GM18519 (cell line): ENCODE measurements at regions not wholly inside any gene's neighbourhood (a gene's known extent, or its start where the extent isn't known, plus 50 kb on each side); places are given as distances from the start of the nearest gene placed in this dataset.
"Not testable (repeated sequence)": the region's sequence is repeated elsewhere in the genome, so short reads cannot be mapped to it uniquely, and the experiment has no call there.

ENCODE experiments used
- ATAC-seq: cut with Tn5 transposase; IDR thresholded peaks from one replicate; pipeline ENCODE4 v1.9.1; 2021; ENCODE audit warnings: mild to moderate bottlenecking, moderate library complexity; ENCODE audit not compliant: unreplicated experiment, low FRiP score

GRCh38 chr3:71944482-71945065 is 159.6 kb upstream of the PROK2 start:
- no peak for ATAC-seq

DNA sequence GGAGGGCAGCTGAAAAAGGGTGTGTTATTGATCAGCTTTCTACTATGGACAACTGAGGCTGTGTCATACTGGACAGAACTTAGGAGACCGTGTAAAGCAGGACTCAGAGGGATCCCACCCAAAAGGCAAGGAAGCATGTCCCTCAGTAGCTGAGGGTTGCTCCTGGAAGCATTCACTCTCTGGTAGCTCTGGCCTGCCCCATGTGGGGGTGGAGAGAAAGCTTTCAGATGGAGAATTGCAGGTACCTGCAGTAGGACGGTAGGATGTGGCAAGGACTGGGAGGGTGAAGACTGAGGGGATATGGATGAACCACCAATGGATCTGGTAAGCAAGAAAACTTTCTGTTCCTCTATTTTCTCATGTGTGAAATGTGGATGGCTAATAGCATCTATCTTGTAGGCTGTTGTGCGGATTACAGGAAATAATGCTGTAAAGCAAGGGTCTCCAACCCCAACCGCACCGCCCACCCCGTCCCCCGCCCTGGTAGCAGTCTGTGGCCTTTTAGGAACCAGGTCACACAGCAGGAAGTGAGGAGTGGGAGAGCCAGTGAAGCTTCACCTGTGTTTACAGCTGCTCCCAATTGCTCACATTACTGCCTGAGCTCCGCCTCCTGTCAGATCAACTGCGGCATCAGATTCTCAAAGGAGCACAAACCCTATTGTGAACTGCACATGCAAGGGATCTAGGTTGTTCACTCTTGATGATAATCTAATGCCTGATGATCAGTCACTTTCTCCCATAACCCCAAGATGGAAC is 157.7 kb upstream of the PROK2 start:
- ATAC-seq: no peak

GRCh38 chr3:71940486-71940885 is 155.5 kb upstream of the PROK2 start:
- ATAC-seq: no peak

DNA sequence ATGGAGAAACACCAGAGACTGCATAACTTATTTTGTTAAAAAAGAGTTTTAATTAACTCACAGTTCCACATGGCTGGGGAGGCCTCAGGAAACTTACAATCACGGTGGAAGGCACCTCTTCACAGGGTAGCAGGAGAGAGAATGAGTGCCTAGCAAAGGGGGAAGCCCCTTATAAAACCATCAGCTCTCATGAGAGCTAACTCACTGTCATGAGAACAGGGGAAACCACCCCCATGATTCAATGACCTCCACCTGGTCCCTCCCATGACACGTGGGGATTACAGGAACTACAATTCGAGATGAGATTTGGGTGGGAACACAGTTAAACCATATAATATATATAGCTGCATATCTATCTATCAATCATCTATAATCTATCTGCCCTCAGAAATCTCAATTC is 153.1 kb upstream of the PROK2 start:
- not testable (repeated sequence) for ATAC-seq

GRCh38 chr3:71936681-71937080 is 151.7 kb upstream of the PROK2 start:
- ATAC-seq: no peak

GRCh38 chr3:71934520-71935270 is 149.7 kb upstream of the PROK2 start:
- ATAC-seq: no peak

DNA sequence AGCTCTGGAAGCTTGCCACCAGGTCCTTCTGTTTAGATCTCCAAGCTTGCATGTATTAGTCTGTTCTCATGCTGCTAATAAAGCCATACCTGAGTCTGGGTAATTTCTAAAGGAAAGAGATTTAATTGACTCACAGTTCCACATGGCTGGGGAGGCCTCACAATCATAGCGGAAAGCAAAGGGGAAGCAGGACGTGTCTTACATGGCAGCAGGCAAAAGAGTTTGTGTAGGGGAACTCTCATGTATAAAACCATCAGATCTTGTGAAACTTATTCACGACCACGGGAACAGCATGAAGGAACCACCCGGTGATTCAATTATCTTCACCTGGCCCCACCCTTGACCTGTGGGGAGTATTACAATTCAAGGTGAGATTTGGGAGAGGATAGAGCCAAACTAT is 147.0 kb upstream of the PROK2 start:
- ATAC-seq: no peak

DNA sequence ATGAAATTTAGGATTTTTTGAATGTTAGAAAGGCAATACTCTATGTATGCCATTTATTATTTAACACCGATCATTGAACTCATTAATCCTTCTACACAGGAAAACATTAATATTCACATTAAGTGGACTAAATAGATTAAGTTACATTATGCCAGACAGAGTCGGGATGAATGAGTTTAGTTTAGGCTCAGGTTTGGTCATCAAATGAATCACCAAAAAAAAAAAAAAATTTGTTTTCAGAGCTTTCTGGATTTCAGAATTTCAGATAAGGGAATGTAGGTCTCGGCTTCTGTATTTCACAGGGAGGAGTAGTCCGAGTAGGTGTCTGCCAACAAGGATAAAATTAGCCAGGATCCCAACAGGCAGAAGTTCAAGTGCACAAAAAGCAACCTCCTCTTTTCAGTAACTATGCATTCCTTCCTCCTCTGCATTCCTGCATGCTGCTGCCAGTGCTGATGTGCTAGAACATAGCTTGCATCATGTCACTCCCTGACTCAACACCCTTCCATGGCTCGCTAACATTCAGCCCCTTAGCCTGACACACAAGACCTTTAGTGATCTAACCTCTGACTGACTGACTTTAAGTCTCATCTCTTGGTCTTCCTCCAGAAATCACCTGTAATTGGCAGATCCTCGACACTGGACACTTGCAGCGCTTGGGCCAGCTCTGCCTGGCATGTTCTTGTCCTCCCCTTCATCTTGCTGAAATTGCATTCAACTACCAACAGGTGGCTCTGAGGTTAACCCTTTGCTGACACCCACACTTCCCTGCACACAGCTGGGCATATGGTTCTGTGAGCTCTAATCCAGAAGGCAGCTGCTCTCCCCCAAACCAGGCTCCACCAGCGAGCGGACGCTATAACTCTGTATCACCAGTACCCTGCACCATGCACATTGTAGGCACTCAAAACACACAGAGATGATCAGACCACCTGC is 145.4 kb upstream of the PROK2 start:
- ATAC-seq: no peak

GRCh38 chr3:71928212-71928611 is 143.3 kb upstream of the PROK2 start:
- no peak for ATAC-seq

- no peak for ATAC-seq
These were observed 142.6 kb upstream of the PROK2 start for GRCh38 chr3:71927505-71928066.

GRCh38 chr3:71926616-71927015 is 141.7 kb upstream of the PROK2 start:
- ATAC-seq: no peak

- ATAC-seq: no peak
These were observed 141.3 kb upstream of the PROK2 start for GRCh38 chr3:71926262-71926600.

DNA sequence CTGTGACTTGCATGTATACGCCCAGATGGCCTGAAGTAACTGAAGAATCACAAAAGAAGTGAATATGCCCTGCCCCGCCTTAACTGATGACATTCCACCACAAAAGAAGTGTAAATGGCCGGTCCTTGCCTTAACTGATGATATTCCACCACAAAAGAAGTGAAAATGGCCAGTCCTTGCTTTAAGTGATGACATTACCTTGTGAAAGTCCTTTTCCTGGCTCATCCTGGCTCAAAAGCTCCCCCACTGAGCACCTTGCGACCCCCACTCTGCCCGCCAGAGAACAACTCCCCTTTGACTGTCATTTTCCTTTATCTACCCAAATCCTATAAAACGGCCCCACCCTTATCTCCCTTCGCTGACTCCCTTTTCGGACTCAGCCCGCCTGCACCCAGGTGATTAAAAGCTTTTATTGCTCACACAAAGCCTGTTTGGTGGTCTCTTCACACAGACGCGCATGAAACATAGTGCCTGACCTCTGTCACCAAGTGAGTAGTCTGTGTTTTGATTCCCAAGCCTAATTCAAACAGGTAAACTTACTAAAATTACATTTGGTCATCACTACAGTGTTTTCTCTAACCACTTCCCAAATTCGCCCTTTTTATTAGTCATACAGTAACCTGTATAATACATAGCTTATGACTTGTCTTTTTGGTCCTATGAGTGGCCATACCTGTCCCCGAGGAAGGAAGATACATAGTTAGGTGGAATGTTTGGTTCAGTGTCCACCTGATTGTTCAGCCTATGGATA is 140.7 kb upstream of the PROK2 start:
- not testable (repeated sequence) for ATAC-seq

GRCh38 chr3:71924721-71925120 is 139.8 kb upstream of the PROK2 start:
- ATAC-seq: no peak

DNA sequence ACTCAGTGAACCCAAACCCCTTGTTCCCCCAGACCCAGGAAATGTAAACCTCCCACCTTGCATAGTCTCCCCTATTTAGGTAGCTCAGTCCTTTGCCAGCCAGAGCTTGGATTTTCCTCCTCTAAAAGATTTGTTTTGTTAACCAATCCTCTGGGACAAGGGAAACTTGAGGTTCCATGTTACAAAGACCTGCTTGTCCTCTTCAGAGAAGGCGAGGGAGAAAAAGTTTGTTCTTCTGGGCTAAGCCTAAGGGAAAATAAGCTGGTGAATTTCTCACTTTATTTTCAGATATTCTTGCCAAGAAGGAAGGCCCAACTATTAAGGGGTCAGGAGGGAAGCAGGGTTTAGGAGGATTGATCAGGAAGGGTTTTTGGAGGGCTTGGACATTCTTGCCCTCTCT is 136.1 kb upstream of the PROK2 start:
- ATAC-seq: no peak

DNA sequence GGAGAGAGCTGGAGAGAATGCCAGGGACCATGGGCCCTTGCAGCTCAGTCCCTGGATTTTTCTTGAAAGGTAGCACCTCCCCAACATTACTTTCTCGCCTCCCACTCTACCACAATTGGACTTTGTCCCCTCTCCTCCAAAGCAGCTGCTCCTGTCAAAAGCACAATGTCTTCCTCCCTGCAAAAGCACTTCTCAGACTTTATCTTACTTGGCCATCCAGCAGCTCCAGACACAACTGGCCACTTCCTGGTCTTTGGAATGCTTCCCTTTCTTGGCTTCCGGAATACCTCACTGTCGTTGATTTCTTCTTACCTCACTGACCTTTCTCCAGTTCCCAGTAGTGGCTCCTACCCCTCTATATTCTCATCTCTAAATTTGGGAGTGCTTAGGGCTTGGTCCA is 134.6 kb upstream of the PROK2 start:
- ATAC-seq: no peak

- ATAC-seq: no peak
These were observed 132.6 kb upstream of the PROK2 start for GRCh38 chr3:71917545-71917944.

DNA sequence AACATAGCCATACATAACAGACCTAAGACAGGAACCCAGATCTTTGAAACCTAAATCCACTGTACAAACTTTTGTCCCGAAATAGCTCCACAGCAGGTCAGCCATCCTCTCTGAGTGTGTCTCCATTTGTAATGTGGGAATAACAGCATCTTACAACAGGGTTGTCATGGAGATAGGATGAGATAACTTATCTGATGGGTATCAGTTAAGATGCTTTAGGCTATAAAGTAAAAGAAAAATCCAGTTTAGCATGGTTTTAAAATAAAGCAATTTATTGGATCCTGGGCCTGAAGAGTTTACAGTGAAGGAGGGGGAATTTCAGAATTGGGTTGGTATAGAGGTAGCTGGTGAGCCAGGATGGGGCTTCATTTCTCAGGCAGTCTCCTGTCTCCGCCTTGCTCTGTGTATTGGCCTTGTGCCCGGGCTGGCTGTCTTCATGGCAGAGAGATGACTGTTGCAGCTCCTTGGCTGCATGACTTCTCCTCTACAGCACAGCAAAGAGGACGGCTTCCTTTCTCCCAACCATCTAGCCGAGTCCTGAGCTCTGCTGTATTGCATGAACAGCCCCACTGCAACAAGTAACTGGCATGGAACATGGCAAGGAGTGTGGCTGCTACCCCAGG is 131.9 kb upstream of the PROK2 start:
- ATAC-seq: no peak

- ATAC-seq: no peak
These were observed 128.0 kb upstream of the PROK2 start for GRCh38 chr3:71912839-71913495.
